ENCODE measurements at regions not wholly inside any gene's neighbourhood (a gene's known extent, or its start where the extent isn't known, plus 50 kb on each side); places are given as distances from the start of the nearest gene placed in this dataset.

GRCh38 chr14:44374906-44375305, 132.2 kb downstream of the FSCB start (continued):
- TF ChIP-seq ATOH8 (CRISPR knock-in tag; IDR thresholded peaks at IDR 0.05; ENCODE audit: low read depth) (no peak), MAZ (IDR thresholded peaks at IDR 0.05; ENCODE audit: borderline replicate concordance, low read depth, low read length) (no peak)

- ChIA-PET POLR2A (no interaction called here), CTCF (interaction anchor here (0.6 kb wide), 1 partner anchor 542 kb away, joined by 3 read pairs; no protein-coding TSS in a partner anchor)
- no peak for TF ChIP-seq JUNB (IDR thresholded peaks at IDR 0.05)
- TF ChIP-seq FOSL2 (IDR thresholded peaks at IDR 0.05): no peak
- TF ChIP-seq FOSL2 (CRISPR knock-in tag; IDR thresholded peaks at IDR 0.05): no peak
- TF ChIP-seq RNF2 (IDR thresholded peaks at IDR 0.05; ENCODE audit: borderline replicate concordance, low read depth): no peak
- TF ChIP-seq KDM5A (IDR thresholded peaks at IDR 0.05): no peak
- no peak for TF ChIP-seq EHF (CRISPR knock-in tag; IDR thresholded peaks at IDR 0.05)
- Histone ChIP-seq H3K4me3 (no peak overlapping the region), H3K4me1 (no peaks in the 10 kb centered on the region), H3K9me3 (0 out of 3 replicates have a peak, but pooled peaks cover 3% of the 10 kb centered on the region), H3K4me2 (no peak overlapping the region), H3K27ac (no peak overlapping the region)
- DNase-seq (ENCODE audit: low read depth in 1 of 2, low spot score in 1 of 2) (no peak), FAIRE-seq (no peak), ATAC-seq (no peak)
- 63% methylated on average over 1 of the region's 1 CpG for WGBS (ENCODE audit: missing lambda C conversion rate)
Measured at GRCh38 chr14:44372807-44373489, 134.1 kb downstream of the FSCB start.

DNA sequence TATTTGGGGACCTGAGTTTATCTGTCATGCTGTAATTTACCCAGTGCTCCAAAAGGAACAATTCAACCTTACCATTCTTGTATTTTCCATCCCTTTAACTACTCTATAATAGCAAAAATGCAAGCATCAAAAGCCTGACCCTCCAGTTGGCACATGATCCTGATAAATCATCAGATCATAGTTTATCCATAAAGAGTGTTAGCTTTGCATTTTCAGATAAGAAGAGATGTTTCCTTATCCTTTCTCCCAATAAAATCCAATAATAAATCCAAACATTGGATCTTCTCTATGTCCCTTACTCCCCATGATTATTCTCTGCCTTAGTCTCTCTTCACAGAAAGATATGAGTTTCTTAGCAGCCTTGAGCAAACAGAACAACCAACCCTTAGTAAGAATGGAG, 134.9 kb downstream of the FSCB start:
- H3K4me1 ChIP-seq: no peaks in the 10 kb centered on the region
- DNase-seq (ENCODE audit: low read depth in 1 of 2, low spot score in 1 of 2) (no peak), FAIRE-seq (no peak), ATAC-seq (no peak)
- no peaks in the 10 kb centered on the region for H3K9me3 ChIP-seq
- no peak overlapping the region for H3K27ac ChIP-seq
- H3K4me2 ChIP-seq: no peak overlapping the region
- TF ChIP-seq, protein P1, sequence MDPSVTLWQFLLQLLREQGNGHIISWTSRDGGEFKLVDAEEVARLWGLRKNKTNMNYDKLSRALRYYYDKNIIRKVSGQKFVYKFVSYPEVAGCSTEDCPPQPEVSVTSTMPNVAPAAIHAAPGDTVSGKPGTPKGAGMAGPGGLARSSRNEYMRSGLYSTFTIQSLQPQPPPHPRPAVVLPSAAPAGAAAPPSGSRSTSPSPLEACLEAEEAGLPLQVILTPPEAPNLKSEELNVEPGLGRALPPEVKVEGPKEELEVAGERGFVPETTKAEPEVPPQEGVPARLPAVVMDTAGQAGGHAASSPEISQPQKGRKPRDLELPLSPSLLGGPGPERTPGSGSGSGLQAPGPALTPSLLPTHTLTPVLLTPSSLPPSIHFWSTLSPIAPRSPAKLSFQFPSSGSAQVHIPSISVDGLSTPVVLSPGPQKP (IDR thresholded peaks at IDR 0.05; ENCODE audit: low read depth, low read length): no peak
- no peak for TF ChIP-seq NFE2L2 (conservative IDR thresholded peaks at IDR 0.05; ENCODE audit: low read length)
- no peak for TF ChIP-seq MAZ (IDR thresholded peaks at IDR 0.05; ENCODE audit: borderline replicate concordance, low read depth, low read length)
- CTCF ChIA-PET: no interaction called here
- POLR2A ChIA-PET: no interaction called here
- no peak overlapping the region for H3K4me3 ChIP-seq

GRCh38 chr14:44370727-44371126, 136.4 kb downstream of the FSCB start:
- CTCF ChIA-PET: no interaction called here
- TF ChIP-seq CHD4 (IDR thresholded peaks at IDR 0.05; ENCODE audit: borderline replicate concordance) (no peak), POLR2AphosphoS2 (conservative IDR thresholded peaks at IDR 0.05; ENCODE audit: low read length) (no peak), SREBF2 (IDR thresholded peaks at IDR 0.05) (no peak), RAD21 (conservative IDR thresholded peaks at IDR 0.05 in 1 of 2, IDR thresholded peaks at IDR 0.05 in 1 of 2) (no peak), JUNB (IDR thresholded peaks at IDR 0.05) (no peak), ZC3H11A (IDR thresholded peaks at IDR 0.05) (no peak), ESRRA (IDR thresholded peaks at IDR 0.05; ENCODE audit: borderline replicate concordance, low read length) (no peak), GATA3 (IDR thresholded peaks at IDR 0.05; ENCODE audit: borderline replicate concordance) (no peak), FOSL2 (IDR thresholded peaks at IDR 0.05) (no peak), FOSL2 (CRISPR knock-in tag; IDR thresholded peaks at IDR 0.05) (no peak), RARB (CRISPR knock-in tag; IDR thresholded peaks at IDR 0.05) (no peak), POLR2A (IDR thresholded peaks at IDR 0.05; ENCODE audit: low read length) (no peak), EP300 (IDR thresholded peaks at IDR 0.05) (no peak), JUN (IDR thresholded peaks at IDR 0.05) (no peak), CBX2 (IDR thresholded peaks at IDR 0.05; ENCODE audit: borderline replicate concordance, low read depth) (no peak)
- TF ChIP-seq, protein P1 (IDR thresholded peaks at IDR 0.05; ENCODE audit: low read depth, low read length): no peak
- TF ChIP-seq, protein P2, sequence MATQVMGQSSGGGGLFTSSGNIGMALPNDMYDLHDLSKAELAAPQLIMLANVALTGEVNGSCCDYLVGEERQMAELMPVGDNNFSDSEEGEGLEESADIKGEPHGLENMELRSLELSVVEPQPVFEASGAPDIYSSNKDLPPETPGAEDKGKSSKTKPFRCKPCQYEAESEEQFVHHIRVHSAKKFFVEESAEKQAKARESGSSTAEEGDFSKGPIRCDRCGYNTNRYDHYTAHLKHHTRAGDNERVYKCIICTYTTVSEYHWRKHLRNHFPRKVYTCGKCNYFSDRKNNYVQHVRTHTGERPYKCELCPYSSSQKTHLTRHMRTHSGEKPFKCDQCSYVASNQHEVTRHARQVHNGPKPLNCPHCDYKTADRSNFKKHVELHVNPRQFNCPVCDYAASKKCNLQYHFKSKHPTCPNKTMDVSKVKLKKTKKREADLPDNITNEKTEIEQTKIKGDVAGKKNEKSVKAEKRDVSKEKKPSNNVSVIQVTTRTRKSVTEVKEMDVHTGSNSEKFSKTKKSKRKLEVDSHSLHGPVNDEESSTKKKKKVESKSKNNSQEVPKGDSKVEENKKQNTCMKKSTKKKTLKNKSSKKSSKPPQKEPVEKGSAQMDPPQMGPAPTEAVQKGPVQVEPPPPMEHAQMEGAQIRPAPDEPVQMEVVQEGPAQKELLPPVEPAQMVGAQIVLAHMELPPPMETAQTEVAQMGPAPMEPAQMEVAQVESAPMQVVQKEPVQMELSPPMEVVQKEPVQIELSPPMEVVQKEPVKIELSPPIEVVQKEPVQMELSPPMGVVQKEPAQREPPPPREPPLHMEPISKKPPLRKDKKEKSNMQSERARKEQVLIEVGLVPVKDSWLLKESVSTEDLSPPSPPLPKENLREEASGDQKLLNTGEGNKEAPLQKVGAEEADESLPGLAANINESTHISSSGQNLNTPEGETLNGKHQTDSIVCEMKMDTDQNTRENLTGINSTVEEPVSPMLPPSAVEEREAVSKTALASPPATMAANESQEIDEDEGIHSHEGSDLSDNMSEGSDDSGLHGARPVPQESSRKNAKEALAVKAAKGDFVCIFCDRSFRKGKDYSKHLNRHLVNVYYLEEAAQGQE (IDR thresholded peaks at IDR 0.05): no peak
- TF ChIP-seq, protein P3, sequence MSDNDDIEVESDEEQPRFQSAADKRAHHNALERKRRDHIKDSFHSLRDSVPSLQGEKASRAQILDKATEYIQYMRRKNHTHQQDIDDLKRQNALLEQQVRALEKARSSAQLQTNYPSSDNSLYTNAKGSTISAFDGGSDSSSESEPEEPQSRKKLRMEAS (IDR thresholded peaks at IDR 0.05): no peak
- POLR2A ChIA-PET: no interaction called here
- ATAC-seq (no peak), FAIRE-seq (no peak), DNase-seq (ENCODE audit: low read depth in 1 of 2, low spot score in 1 of 2) (no peak)
- 35% methylated on average over 1 of the region's 1 CpG for WGBS (ENCODE audit: missing lambda C conversion rate)
- no peak overlapping the region for H3K4me3 ChIP-seq
- H3K9me3 ChIP-seq: no peaks in the 10 kb centered on the region
- no peaks in the 10 kb centered on the region for H3K4me1 ChIP-seq
- no peak overlapping the region for H3K4me2 ChIP-seq
- H3K27ac ChIP-seq: no peak overlapping the region
